Smooth muscle cell (in vitro differentiated cells): ENCODE measurements at regions not wholly inside any gene's neighbourhood (a gene's known extent, or its start where the extent isn't known, plus 50 kb on each side); places are given as distances from the start of the nearest gene placed in this dataset.
A peak's percentile ranks its signal among the peaks of the same experiment; 100 is the strongest.

Experiments used
- DNase-seq: peaks from one replicate; lab custom pipeline; 2025; ENCODE audit not compliant: unreplicated experiment; lab: John Stamatoyannopoulos, UW
- H2AFZ ChIP-seq: fragments of 200-600 bp; sonication (generic); 2 replicates; pipeline ENCODE4 v1.6.0; 2016; ENCODE audit warnings: antibody characterized with exemption, low read depth, mild to moderate bottlenecking
- H3F3A ChIP-seq: fragments of 200-600 bp; sonication (generic); 2 replicates; pipeline ENCODE4 v1.6.0; 2017; ENCODE audit warnings: antibody characterized with exemption, low read depth
- H3K27ac ChIP-seq: fragments of 200-600 bp; sonication (generic); 2 replicates; pipeline ENCODE4 v1.5.1; 2016; ENCODE audit warnings: low read depth, mild to moderate bottlenecking
- H3K27me3 ChIP-seq: fragments of 200-600 bp; sonication (generic); 2 replicates; pipeline ENCODE4 v1.6.1; 2016; ENCODE audit warnings: low read depth, mild to moderate bottlenecking
- H3K36me3 ChIP-seq: fragments of 200-600 bp; sonication (generic); 2 replicates; pipeline ENCODE4 v1.5.1; 2016; ENCODE audit warnings: low read depth
- H3K4me1 ChIP-seq: fragments of 200-600 bp; sonication (generic); 2 replicates; pipeline ENCODE4 v1.5.1; 2016; ENCODE audit warnings: low read depth
- H3K4me2 ChIP-seq: fragments of 200-600 bp; sonication (generic); 2 replicates; pipeline ENCODE4 v1.6.0; 2016; ENCODE audit warnings: mild to moderate bottlenecking
- H3K4me3 ChIP-seq: fragments of 200-600 bp; sonication (generic); 2 replicates; pipeline ENCODE4 v1.5.1; 2016; ENCODE audit warnings: mild to moderate bottlenecking
- H3K79me2 ChIP-seq: fragments of 200-600 bp; sonication (generic); 2 replicates; pipeline ENCODE4 v1.6.0; 2016; ENCODE audit warnings: low read depth, mild to moderate bottlenecking
- H3K9ac ChIP-seq: fragments of 200-600 bp; sonication (generic); 2 replicates; pipeline ENCODE4 v1.6.0; 2016; ENCODE audit warnings: low read depth
- H3K9me3 ChIP-seq: fragments of 200-600 bp; sonication (generic); replicated peaks from 2 replicates; pipeline ENCODE4 v1.5.1; 2016; ENCODE audit warnings: low read depth
- H4K20me1 ChIP-seq: fragments of 200-600 bp; sonication (generic); 2 replicates; pipeline ENCODE4 v1.6.0; 2016; ENCODE audit warnings: low read depth
- CTCF ChIP-seq: fragments of 200-600 bp; sonication (generic); IDR thresholded peaks from 2 replicates; pipeline ENCODE4 v1.5.1; 2017; ENCODE audit warnings: borderline replicate concordance, mild to moderate bottlenecking, antibody characterized with exemption; ENCODE audit not compliant: insufficient read depth, poor library complexity, severe bottlenecking
- WGBS: methylation state at CpG from one replicate; pipeline ENCODE4 v1.1.7; 2016; ENCODE audit warnings: low lambda C conversion rate; 5-methylcytosine and 5-hydroxymethylcytosine counted together

DNA sequence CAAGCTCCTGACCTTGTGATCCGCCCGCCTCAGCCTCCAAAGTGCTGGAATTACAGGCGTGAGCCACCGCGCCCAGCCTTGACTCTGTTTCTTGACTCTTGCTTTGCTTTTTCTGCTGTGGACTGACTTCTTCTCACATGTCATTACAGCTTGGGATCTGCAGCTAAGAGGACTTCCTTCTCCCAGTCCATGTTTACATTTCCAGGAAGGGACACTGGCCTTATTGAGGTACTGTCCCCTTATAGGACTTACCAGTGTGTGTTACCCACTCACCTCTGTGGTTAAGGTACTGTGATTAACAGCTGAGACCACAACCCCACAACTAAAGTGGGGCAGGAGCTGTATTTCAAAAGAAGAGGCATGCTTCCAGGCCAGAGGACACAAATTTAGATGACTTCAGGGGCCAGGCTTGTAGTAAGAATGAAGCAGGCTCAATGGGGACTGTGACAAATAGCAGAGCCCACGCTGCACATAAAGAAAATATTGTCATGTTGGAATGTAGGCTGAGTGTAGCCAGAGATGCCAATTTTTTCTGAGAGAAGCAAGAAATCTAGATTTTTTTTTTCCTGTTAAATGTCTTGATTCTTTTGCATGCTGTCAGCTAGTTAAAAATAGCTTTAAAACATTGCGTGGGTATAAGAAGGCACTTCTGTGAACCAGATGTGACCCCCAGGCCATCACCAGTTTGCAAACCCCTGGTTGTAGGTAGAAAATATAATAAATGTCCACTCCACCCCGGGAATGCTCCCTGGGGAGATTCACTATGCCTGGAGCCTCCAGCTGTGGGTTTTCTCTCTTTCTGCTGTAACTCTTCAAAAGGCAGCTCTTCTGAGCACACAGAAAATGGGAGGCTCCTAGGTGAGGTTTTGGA, 75.0 kb downstream of the PTPDC1 start:
- Histone ChIP-seq H3K4me2 (peak overlapping the region; percentile 28), H3K27ac (peak overlapping the region; percentile 49), H3K79me2 (no peaks in the 10 kb centered on the region), H4K20me1 (no peaks in the 10 kb centered on the region), H3K9me3 (no peaks in the 10 kb centered on the region), H3F3A (peaks cover 14% of the 10 kb centered on the region), H2AFZ (peak overlapping the region; percentile 3), H3K4me1 (no peaks in the 10 kb centered on the region), H3K9ac (no peak overlapping the region), H3K4me3 (no peak overlapping the region), H3K27me3 (no peaks in the 10 kb centered on the region), H3K36me3 (no peaks in the 10 kb centered on the region)
- WGBS = 65% methylated on average over 8 of the region's 8 CpGs
- no peak for TF ChIP-seq CTCF
- no peak for DNase-seq

DNA sequence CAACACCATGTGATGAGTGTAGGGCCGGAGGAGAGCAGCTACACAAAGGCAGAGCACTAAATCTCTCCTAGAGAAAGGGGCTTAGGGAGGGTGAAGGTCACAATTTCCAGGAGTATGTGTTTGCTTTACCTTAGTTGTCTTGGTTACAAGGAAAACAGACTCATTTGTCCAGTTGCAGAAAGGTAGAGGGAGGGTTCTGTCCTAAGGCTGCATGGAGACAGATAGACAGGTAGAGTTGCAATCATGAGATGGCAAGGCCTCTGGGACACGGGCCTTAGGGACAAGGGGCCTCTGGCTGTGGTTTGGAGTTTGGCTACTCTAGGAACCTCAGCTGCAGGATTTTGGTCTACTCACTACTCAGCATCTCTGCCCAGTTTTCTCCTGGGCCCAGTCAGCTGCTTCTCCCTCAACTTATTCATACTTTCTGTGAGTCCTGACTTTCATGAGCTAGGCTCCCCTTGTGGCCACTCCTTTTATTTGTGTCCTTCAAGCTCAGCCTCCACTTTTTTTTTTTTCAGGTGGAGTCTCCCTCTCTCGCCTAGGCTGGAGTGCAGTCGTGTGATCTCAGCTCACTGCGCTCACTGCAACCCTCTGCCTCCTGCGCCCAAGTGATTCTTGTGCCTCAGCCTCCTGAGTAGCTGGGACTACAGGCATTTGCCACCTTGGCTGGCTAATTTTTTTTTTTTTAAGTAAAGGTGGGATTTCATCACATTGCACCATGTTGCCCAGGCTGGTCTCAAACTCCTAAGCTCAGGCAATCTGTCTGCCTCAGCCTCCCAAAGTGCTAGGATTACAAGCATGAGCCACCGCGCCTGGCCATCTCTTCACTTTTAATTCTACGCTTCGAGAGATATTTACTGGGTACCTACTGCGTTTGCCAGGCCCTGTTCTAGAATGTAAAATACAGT, 76.6 kb downstream of the PTPDC1 start:
- Histone ChIP-seq H3K9me3 (no peaks in the 10 kb centered on the region), H2AFZ (no peak overlapping the region), H3K9ac (no peak overlapping the region), H3K27ac (no peak overlapping the region), H3F3A (peaks cover 14% of the 10 kb centered on the region), H3K79me2 (no peaks in the 10 kb centered on the region), H3K4me2 (no peak overlapping the region), H4K20me1 (no peaks in the 10 kb centered on the region), H3K36me3 (no peaks in the 10 kb centered on the region), H3K27me3 (no peaks in the 10 kb centered on the region), H3K4me1 (no peaks in the 10 kb centered on the region), H3K4me3 (no peak overlapping the region)
- no peak for TF ChIP-seq CTCF
- no peak for DNase-seq
- 89% methylated on average over 11 of the region's 11 CpGs for WGBS

DNA sequence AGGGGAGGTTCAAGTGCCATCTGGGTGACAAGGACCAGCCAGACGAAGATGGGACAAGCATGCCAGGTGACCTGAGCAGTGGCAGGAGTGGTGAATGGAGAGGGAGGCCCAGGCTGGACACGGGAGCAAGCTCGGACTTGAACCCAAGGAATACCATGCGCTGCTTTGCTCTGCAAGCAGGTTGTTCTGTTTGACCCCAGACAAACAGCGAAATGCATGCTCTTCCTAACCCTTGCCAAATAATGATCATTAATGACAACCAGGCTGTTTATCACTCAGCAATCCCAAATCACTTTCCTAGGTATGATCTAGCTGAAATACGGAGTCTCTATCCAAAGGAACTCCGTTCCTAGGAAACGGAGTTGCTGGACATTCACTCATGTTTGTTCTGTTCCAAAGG, 77.4 kb downstream of the PTPDC1 start:
- 89% methylated on average over 8 of the region's 8 CpGs for WGBS
- no peaks in the 10 kb centered on the region for H3K9me3 ChIP-seq
- H3K27ac ChIP-seq = no peak overlapping the region
- H4K20me1 ChIP-seq = no peaks in the 10 kb centered on the region
- no peak for TF ChIP-seq CTCF
- no peak overlapping the region for H2AFZ ChIP-seq
- H3K4me3 ChIP-seq = no peak overlapping the region
- DNase-seq = no peak
- H3K36me3 ChIP-seq = no peaks in the 10 kb centered on the region
- H3K9ac ChIP-seq = no peak overlapping the region
- no peaks in the 10 kb centered on the region for H3K79me2 ChIP-seq
- peaks cover 14% of the 10 kb centered on the region for H3F3A ChIP-seq
- no peak overlapping the region for H3K4me2 ChIP-seq
- no peaks in the 10 kb centered on the region for H3K27me3 ChIP-seq
- H3K4me1 ChIP-seq = no peaks in the 10 kb centered on the region
